Gastroesophageal sphincter (tissue), 4 donors: ENCODE measurements at regions not wholly inside any gene's neighbourhood (a gene's known extent, or its start where the extent isn't known, plus 50 kb on each side); places are given as distances from the start of the nearest gene placed in this dataset.
A peak's percentile ranks its signal among the peaks of the same experiment; 100 is the strongest.

ENCODE experiments used
- ATAC-seq: fragments of 150-250 bp; one replicate; pipeline ENCODE4 v1.9.1; 2016; ENCODE audit warnings: mild to moderate bottlenecking, moderate library complexity
- H3K27ac ChIP-seq, 4 donors: fragments of 200-600 bp; sonication (generic) in 3 of 4; 1 replicate in 3 of 4; 2 replicates in 1 of 4; pipeline ENCODE4 v1.5.1; 2016 to 2019
- H3K27me3 ChIP-seq: fragments of 200-600 bp; sonication (generic); one replicate; pipeline ENCODE4 v1.5.1; 2019
- H3K36me3 ChIP-seq, 2 donors: fragments of 200-600 bp; sonication (generic); one replicate each; pipeline ENCODE4 v1.5.1; 2019; ENCODE audit warnings: control low read depth in 1 of 2
- H3K4me1 ChIP-seq, 3 donors: fragments of 200-600 bp; sonication (generic); 1 replicate in 2 of 3; 2 replicates in 1 of 3; pipeline ENCODE4 v1.5.1; 2016 to 2019; ENCODE audit warnings: control low read depth in 2 of 3
- H3K4me3 ChIP-seq, 2 donors: fragments of 200-600 bp; sonication (generic); one replicate each; pipeline ENCODE4 v1.5.1; 2019; ENCODE audit warnings: mild to moderate bottlenecking in 1 of 2, moderate library complexity in 1 of 2
- H3K9me3 ChIP-seq, 3 donors: fragments of 200-600 bp; sonication (generic); one replicate each; pipeline ENCODE4 v1.5.1; 2017 to 2019; ENCODE audit warnings: control low read depth in 2 of 3
- CTCF ChIP-seq, 4 experiments: fragments of 200-600 bp in 2 of 4; fragments of 450-650 bp in 2 of 4; sonication (generic) in 1 of 4; IDR thresholded peaks; one replicate each; pipeline ENCODE4 v1.5.1; 2017 to 2019; ENCODE audit warnings: antibody characterized with exemption in 4 of 4, mild to moderate bottlenecking in 2 of 4, moderate library complexity in 2 of 4
- EP300 ChIP-seq: sonication (generic); formaldehyde crosslinking; IDR thresholded peaks from one replicate; pipeline ENCODE4 v1.6.1; 2017; ENCODE audit warnings: antibody characterized with exemption, mild to moderate bottlenecking
- POLR2A ChIP-seq, 2 donors: fragments of 450-650 bp; IDR thresholded peaks; one replicate each; pipeline ENCODE4 v1.6.1; 2017; ENCODE audit warnings: antibody characterized with exemption in 2 of 2, mild to moderate bottlenecking in 2 of 2, moderate library complexity in 1 of 2
- POLR2AphosphoS5 ChIP-seq: sonication (generic); formaldehyde crosslinking; IDR thresholded peaks from one replicate; pipeline ENCODE4 v1.6.1; 2017; ENCODE audit warnings: antibody characterized with exemption
- WGBS, 2 donors: methylation state at CpG; one replicate each; pipeline ENCODE4 v1.1.5; 2018; ENCODE audit warnings: low coverage in 1 of 2; 5-methylcytosine and 5-hydroxymethylcytosine counted together

- WGBS, 2 donors = 41 to 47% methylated on average over 2 to 3 of the region's 11 CpGs
- TF ChIP-seq POLR2AphosphoS5 (no peak), CTCF (IDR thresholded peaks at IDR 0.05) (no peak), EP300 (no peak), POLR2A (IDR thresholded peaks at IDR 0.05) (no peak)
- ATAC-seq = no peak
- H3K36me3 ChIP-seq = no peaks in the 10 kb centered on the region
- H3K4me3 ChIP-seq = no peak overlapping the region
- no peaks in the 10 kb centered on the region for H3K9me3 ChIP-seq
- H3K27me3 ChIP-seq = peaks cover 78% of the 10 kb centered on the region
- H3K4me1 ChIP-seq = peaks cover 0 to 22% (median 4%) of the 10 kb centered on the region in 3 donors
- no peak overlapping the region for H3K27ac ChIP-seq
Measured at GRCh38 chr17:72588961-72589360, 468.1 kb downstream of the SOX9 start.

DNA sequence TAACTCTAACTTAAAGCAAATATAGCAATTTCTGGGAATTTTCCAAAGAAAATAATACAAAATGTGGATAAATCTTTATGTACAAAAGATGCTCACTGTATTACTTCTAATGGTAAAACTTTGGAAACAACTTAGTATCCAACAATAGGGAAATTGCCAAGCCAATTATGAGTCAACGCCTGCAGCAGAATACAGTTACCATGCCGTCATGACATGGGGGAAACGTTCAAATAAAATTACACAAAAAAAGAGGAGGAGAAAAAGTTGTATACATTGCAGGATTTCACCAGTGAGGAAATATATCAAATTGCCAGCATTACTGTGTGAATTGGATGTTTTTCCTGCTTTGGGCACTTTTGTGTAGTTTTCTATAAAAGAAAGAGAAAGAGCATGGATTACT lies 469.6 kb downstream of the SOX9 start:
- no peak for ATAC-seq
- no peaks in the 10 kb centered on the region for H3K36me3 ChIP-seq
- 37 to 40% methylated on average over 3 of the region's 3 CpGs for WGBS, 2 donors
- H3K9me3 ChIP-seq = no peaks in the 10 kb centered on the region
- H3K4me1 ChIP-seq = peaks cover 0 to 22% (median 4%) of the 10 kb centered on the region in 3 donors
- H3K27me3 ChIP-seq = peaks cover 89% of the 10 kb centered on the region
- no peak for TF ChIP-seq EP300
- no peak for TF ChIP-seq POLR2A (IDR thresholded peaks at IDR 0.05)
- no peak for TF ChIP-seq CTCF (IDR thresholded peaks at IDR 0.05)
- TF ChIP-seq POLR2AphosphoS5 = no peak
- H3K27ac ChIP-seq = no peak overlapping the region
- peak overlapping the region in 1 of 2 donors; percentile 55 for H3K4me3 ChIP-seq

DNA sequence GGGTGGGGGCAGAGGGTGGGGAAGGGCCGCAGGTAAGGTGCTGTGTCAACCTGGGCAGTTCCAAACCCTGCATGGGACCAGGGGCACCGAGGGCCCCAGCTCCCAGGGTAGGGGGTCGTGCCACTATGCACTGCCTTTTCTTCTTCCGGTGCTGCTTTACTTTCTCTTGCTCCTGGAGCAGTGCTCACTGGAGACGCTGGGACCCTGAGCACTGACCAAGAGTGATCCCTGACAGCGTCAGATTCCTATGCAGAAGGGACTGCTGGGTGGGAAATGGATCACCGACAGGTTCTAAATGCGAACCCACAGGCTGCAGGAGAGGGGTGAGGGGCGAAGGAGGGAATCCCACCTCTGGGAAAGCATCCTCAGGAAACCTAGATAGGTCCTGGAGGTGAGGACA lies 470.1 kb downstream of the SOX9 start:
- Histone ChIP-seq H3K4me3 (peak overlapping the region in 1 of 2 donors; percentile 55), H3K27ac (no peak overlapping the region), H3K27me3 (peaks cover 89% of the 10 kb centered on the region), H3K9me3 (no peaks in the 10 kb centered on the region), H3K4me1 (peaks cover 0 to 22% (median 4%) of the 10 kb centered on the region in 3 donors), H3K36me3 (no peaks in the 10 kb centered on the region)
- WGBS, 2 donors = 10 to 60% methylated on average over 1 to 3 of the region's 9 CpGs
- ATAC-seq = no peak
- TF ChIP-seq EP300 (no peak), POLR2AphosphoS5 (no peak), POLR2A (IDR thresholded peaks at IDR 0.05) (no peak), CTCF (IDR thresholded peaks at IDR 0.05) (no peak)

- TF ChIP-seq POLR2A (IDR thresholded peaks at IDR 0.05) (no peak), POLR2AphosphoS5 (no peak), EP300 (no peak)
- Histone ChIP-seq H3K4me3 (peak overlapping the region; percentile 24 to 55), H3K4me1 (peaks cover 0 to 22% (median 4%) of the 10 kb centered on the region in 3 donors), H3K27ac (peak overlapping the region in 3 of 4 donors; percentile 44 to 66 (median 62)), H3K27me3 (peaks cover 87% of the 10 kb centered on the region), H3K36me3 (no peaks in the 10 kb centered on the region), H3K9me3 (no peaks in the 10 kb centered on the region)
- WGBS, 2 donors = 7% methylated on average over 21 of the region's 62 CpGs; no CpG with 5 or more reads in 1 of the 2 donors
- no peak for ATAC-seq
Measured at GRCh38 chr17:72591289-72592241, 470.7 kb downstream of the SOX9 start.

- TF ChIP-seq POLR2AphosphoS5 (peak; percentile 65), POLR2A (IDR thresholded peaks at IDR 0.05) (peak; percentile 53 to 63), CTCF (IDR thresholded peaks at IDR 0.05) (no peak)
- ATAC-seq = peak; percentile 73
- Histone ChIP-seq H3K27me3 (peaks cover 87% of the 10 kb centered on the region), H3K27ac (peak overlapping the region in 3 of 4 donors; percentile 44 to 66 (median 62)), H3K36me3 (no peaks in the 10 kb centered on the region), H3K4me1 (peaks cover 0 to 22% (median 4%) of the 10 kb centered on the region in 3 donors), H3K9me3 (no peaks in the 10 kb centered on the region), H3K4me3 (peak overlapping the region; percentile 24 to 55)
- 0 to 2% methylated on average over 4 to 10 of the region's 71 CpGs for WGBS, 2 donors
Measured at GRCh38 chr17:72592242-72592966, 471.6 kb downstream of the SOX9 start.
